K562 (cell line): ENCODE measurements at regions not wholly inside any gene's neighbourhood (a gene's known extent, or its start where the extent isn't known, plus 50 kb on each side); places are given as distances from the start of the nearest gene placed in this dataset.

Experiments used
- NCOA1 ChIP-seq: fragments of 450-650 bp; IDR thresholded peaks from 2 replicates; pipeline ENCODE4 v1.6.1; 2016; ENCODE audit warnings: low read depth
- NR2C1 ChIP-seq, 2 experiments: fragments of 450-650 bp; IDR thresholded peaks; 2 replicates each; pipeline ENCODE4 v1.6.1; 2017; ENCODE audit warnings: mild to moderate bottlenecking in 2 of 2, antibody characterized with exemption in 1 of 2, inconsistent platforms in 1 of 2, missing compliant biosample characterization in 1 of 2, missing genetic modification characterization in 1 of 2
- RBBP5 ChIP-seq: fragments of 200-600 bp; sonication (generic); IDR thresholded peaks from 2 replicates; pipeline ENCODE4 v1.6.1; 2012; ENCODE audit warnings: borderline replicate concordance, mild to moderate bottlenecking, low read length, control low read depth, inconsistent platforms; ENCODE audit not compliant: insufficient read depth, poor library complexity, severe bottlenecking
- TF ChIP-seq, protein P1 (sequence below): fragments of 450-650 bp; formaldehyde crosslinking; IDR thresholded peaks from 2 replicates; pipeline ENCODE4 v1.4.0; 2020; ENCODE audit warnings: mild to moderate bottlenecking, mixed read lengths
- TF ChIP-seq, protein P2 (sequence below): fragments of 250-450 bp; sonication (Bioruptor Pico); IDR thresholded peaks from 2 replicates; pipeline ENCODE4 v1.8.0; 2022; ENCODE audit warnings: moderate library complexity, mild to moderate bottlenecking, inconsistent platforms
- TF ChIP-seq, protein P3 (sequence below): fragments of 250-450 bp; sonication (Bioruptor Pico); IDR thresholded peaks from 2 replicates; pipeline ENCODE4 v1.4.0; 2020; ENCODE audit warnings: mild to moderate bottlenecking, moderate library complexity, borderline replicate concordance

DNA sequence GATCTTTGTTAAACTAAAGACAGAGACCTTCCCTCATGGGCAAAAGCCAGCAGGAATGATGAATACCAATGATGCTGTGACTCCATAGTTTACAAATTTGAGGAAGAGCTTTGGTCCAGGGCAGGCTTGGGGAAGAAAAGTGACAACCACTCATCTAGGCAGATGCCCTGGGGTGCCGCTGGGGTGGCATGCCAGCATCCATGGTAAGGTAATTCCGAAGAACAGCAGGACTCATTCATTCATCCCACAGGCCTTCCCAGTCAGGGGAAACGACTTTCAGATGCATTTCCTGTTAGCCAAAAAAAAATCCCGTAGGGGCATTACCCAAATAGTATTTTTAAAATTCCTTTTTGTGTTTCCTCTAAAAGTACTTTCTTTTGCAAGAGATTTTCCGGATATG lies 180.7 kb upstream of the SERPINE2 start (continued):
- TF ChIP-seq, protein P1, sequence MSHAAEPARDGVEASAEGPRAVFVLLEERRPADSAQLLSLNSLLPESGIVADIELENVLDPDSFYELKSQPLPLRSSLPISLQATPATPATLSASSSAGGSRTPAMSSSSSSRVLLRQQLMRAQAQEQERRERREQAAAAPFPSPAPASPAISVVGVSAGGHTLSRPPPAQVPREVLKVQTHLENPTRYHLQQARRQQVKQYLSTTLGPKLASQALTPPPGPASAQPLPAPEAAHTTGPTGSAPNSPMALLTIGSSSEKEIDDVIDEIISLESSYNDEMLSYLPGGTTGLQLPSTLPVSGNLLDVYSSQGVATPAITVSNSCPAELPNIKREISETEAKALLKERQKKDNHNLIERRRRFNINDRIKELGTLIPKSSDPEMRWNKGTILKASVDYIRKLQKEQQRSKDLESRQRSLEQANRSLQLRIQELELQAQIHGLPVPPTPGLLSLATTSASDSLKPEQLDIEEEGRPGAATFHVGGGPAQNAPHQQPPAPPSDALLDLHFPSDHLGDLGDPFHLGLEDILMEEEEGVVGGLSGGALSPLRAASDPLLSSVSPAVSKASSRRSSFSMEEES (CRISPR knock-in tag), result no peak
- TF ChIP-seq NCOA1, result no peak
- TF ChIP-seq RBBP5, result no peak
- no peak for TF ChIP-seq NR2C1 (IDR thresholded peaks at IDR 0.05)
- no peak for TF ChIP-seq NR2C1 (tag; IDR thresholded peaks at IDR 0.05)
- TF ChIP-seq, protein P2, sequence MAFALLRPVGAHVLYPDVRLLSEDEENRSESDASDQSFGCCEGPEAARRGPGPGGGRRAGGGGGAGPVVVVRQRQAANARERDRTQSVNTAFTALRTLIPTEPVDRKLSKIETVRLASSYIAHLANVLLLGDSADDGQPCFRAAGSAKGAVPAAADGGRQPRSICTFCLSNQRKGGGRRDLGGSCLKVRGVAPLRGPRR (CRISPR knock-in tag), result no peak
- TF ChIP-seq, protein P3, sequence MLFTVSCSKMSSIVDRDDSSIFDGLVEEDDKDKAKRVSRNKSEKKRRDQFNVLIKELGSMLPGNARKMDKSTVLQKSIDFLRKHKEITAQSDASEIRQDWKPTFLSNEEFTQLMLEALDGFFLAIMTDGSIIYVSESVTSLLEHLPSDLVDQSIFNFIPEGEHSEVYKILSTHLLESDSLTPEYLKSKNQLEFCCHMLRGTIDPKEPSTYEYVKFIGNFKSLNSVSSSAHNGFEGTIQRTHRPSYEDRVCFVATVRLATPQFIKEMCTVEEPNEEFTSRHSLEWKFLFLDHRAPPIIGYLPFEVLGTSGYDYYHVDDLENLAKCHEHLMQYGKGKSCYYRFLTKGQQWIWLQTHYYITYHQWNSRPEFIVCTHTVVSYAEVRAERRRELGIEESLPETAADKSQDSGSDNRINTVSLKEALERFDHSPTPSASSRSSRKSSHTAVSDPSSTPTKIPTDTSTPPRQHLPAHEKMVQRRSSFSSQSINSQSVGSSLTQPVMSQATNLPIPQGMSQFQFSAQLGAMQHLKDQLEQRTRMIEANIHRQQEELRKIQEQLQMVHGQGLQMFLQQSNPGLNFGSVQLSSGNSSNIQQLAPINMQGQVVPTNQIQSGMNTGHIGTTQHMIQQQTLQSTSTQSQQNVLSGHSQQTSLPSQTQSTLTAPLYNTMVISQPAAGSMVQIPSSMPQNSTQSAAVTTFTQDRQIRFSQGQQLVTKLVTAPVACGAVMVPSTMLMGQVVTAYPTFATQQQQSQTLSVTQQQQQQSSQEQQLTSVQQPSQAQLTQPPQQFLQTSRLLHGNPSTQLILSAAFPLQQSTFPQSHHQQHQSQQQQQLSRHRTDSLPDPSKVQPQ (CRISPR knock-in tag), result no peak
